Hepatocyte (in vitro differentiated cells): ENCODE measurements at regions not wholly inside any gene's neighbourhood (a gene's known extent, or its start where the extent isn't known, plus 50 kb on each side); places are given as distances from the start of the nearest gene placed in this dataset.

Source experiments
- DNase-seq: peaks from one replicate; pipeline ENCODE4 v3.0.0-alpha.2; 2016; ENCODE audit warnings: low spot score
- H2AFZ ChIP-seq: fragments of 200-600 bp; sonication (generic); 2 replicates; pipeline ENCODE4 v1.6.0; 2016; ENCODE audit warnings: antibody characterized with exemption, mild to moderate bottlenecking
- H3K27ac ChIP-seq: fragments of 200-600 bp; sonication (generic); 2 replicates; pipeline ENCODE4 v1.5.1; 2016; ENCODE audit warnings: mild to moderate bottlenecking
- H3K27me3 ChIP-seq: fragments of 200-600 bp; sonication (generic); 2 replicates; pipeline ENCODE4 v1.6.1; 2016
- H3K36me3 ChIP-seq: fragments of 200-600 bp; sonication (generic); replicated peaks from 2 replicates; pipeline ENCODE4 v1.5.1; 2016; ENCODE audit warnings: low read depth; ENCODE audit not compliant: insufficient read depth
- H3K4me1 ChIP-seq: fragments of 200-600 bp; sonication (generic); 2 replicates; pipeline ENCODE4 v1.5.1; 2016; ENCODE audit warnings: mild to moderate bottlenecking, moderate library complexity; ENCODE audit not compliant: insufficient read depth
- H3K4me2 ChIP-seq: fragments of 200-600 bp; sonication (generic); 2 replicates; pipeline ENCODE4 v1.6.0; 2016
- H3K4me3 ChIP-seq: fragments of 200-600 bp; sonication (generic); 2 replicates; pipeline ENCODE4 v1.5.1; 2016; ENCODE audit warnings: mild to moderate bottlenecking
- H3K79me2 ChIP-seq: fragments of 200-600 bp; sonication (generic); 2 replicates; pipeline ENCODE4 v1.6.0; 2017; ENCODE audit warnings: mild to moderate bottlenecking
- H3K9me2 ChIP-seq: fragments of 200-600 bp; sonication (generic); replicated peaks from 2 replicates; pipeline ENCODE4 v1.6.0; 2017; ENCODE audit warnings: mild to moderate bottlenecking; ENCODE audit not compliant: insufficient read depth
- H3K9me3 ChIP-seq: fragments of 200-600 bp; sonication (generic); 2 replicates; pipeline ENCODE4 v1.5.1; 2016; ENCODE audit warnings: low read depth, mild to moderate bottlenecking
- H4K20me1 ChIP-seq: fragments of 200-600 bp; sonication (generic); 2 replicates; pipeline ENCODE4 v1.6.0; 2016; ENCODE audit warnings: mild to moderate bottlenecking; ENCODE audit not compliant: insufficient read depth, poor library complexity, severe bottlenecking
- EZH2 ChIP-seq: fragments of 200-600 bp; sonication (generic); IDR thresholded peaks from 2 replicates; pipeline ENCODE4 v1.6.1; 2016; ENCODE audit warnings: antibody characterized with exemption, mild to moderate bottlenecking, borderline replicate concordance
- EZH2phosphoT487 ChIP-seq: fragments of 200-600 bp; sonication (generic); IDR thresholded peaks from one replicate; pipeline ENCODE4 v1.6.1; 2018; ENCODE audit warnings: antibody characterized with exemption, mild to moderate bottlenecking, low read depth, moderate library complexity; ENCODE audit not compliant: unreplicated experiment, severe bottlenecking
- WGBS: methylation state at CpG from one replicate; pipeline ENCODE4 v1.1.6; 2016; ENCODE audit warnings: low lambda C conversion rate; ENCODE audit errors: missing lambda C conversion rate; 5-methylcytosine and 5-hydroxymethylcytosine counted together
- TF ChIP-seq, protein P1 (sequence below): fragments of 200-600 bp; sonication (generic); IDR thresholded peaks from 2 replicates; pipeline ENCODE4 v1.5.1; 2016; ENCODE audit warnings: antibody characterized with exemption, mild to moderate bottlenecking; ENCODE audit not compliant: poor library complexity

DNA sequence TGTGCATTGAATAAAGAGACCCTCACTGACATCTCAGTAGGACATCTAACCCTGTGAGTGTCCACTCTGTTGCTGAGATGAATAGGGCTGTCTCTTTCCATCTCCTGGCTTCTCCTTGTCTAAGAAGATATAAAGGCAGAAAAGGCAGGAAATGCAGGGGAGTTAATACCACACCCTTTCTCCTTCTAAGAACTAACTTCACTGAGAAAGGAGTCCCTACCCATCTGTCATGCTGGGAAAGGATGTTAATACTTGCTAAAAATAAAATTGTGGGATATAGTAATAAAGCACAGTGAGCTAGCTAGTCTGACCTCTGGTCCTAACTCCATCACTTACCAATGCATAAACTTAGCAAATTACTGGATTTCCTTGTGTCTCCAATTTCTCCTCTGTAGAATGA is 213.9 kb upstream of the FIGN start:
- H3K27ac ChIP-seq, result no peak overlapping the region
- H3K36me3 ChIP-seq, result no peaks in the 10 kb centered on the region
- DNase-seq, result no peak
- TF ChIP-seq EZH2phosphoT487, result no peak
- TF ChIP-seq EZH2, result no peak
- TF ChIP-seq, protein P1, sequence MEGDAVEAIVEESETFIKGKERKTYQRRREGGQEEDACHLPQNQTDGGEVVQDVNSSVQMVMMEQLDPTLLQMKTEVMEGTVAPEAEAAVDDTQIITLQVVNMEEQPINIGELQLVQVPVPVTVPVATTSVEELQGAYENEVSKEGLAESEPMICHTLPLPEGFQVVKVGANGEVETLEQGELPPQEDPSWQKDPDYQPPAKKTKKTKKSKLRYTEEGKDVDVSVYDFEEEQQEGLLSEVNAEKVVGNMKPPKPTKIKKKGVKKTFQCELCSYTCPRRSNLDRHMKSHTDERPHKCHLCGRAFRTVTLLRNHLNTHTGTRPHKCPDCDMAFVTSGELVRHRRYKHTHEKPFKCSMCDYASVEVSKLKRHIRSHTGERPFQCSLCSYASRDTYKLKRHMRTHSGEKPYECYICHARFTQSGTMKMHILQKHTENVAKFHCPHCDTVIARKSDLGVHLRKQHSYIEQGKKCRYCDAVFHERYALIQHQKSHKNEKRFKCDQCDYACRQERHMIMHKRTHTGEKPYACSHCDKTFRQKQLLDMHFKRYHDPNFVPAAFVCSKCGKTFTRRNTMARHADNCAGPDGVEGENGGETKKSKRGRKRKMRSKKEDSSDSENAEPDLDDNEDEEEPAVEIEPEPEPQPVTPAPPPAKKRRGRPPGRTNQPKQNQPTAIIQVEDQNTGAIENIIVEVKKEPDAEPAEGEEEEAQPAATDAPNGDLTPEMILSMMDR, result no peak
- H3K4me3 ChIP-seq, result no peak overlapping the region
- no peaks in the 10 kb centered on the region for H3K27me3 ChIP-seq
- no peaks in the 10 kb centered on the region for H3K9me2 ChIP-seq
- H4K20me1 ChIP-seq, result no peaks in the 10 kb centered on the region
- no peak overlapping the region for H2AFZ ChIP-seq
- no peak overlapping the region for H3K4me2 ChIP-seq
- no peaks in the 10 kb centered on the region for H3K79me2 ChIP-seq
- no peaks in the 10 kb centered on the region for H3K4me1 ChIP-seq
- H3K9me3 ChIP-seq, result no peaks in the 10 kb centered on the region

DNA sequence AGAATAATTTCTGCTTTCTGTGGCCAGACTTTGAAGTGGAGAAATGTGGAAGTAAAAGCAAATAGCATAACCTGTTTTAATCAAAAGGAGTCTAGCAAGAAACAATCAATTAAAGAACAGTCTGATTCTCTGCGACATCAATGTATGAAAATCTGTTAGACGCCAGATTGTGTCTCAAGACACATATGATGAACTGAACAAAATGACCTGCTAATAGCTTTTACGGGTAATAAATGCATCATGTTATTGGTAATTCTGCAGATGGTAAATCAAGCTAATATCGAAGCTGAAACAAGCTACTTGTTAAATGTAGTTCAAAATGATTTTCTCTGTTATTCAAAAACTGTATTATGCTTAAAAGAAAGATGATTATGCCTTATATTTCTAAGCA is 208.5 kb upstream of the FIGN start:
- Histone ChIP-seq H3K4me1 (no peaks in the 10 kb centered on the region), H3K79me2 (no peaks in the 10 kb centered on the region), H3K36me3 (no peaks in the 10 kb centered on the region), H3K27me3 (no peaks in the 10 kb centered on the region), H3K4me3 (no peak overlapping the region), H2AFZ (no peak overlapping the region), H3K27ac (no peak overlapping the region), H3K9me2 (no peaks in the 10 kb centered on the region), H3K9me3 (no peaks in the 10 kb centered on the region), H3K4me2 (no peak overlapping the region), H4K20me1 (no peaks in the 10 kb centered on the region)
- no peak for TF ChIP-seq EZH2phosphoT487
- TF ChIP-seq, protein P1, result no peak
- TF ChIP-seq EZH2, result no peak
- DNase-seq, result no peak
- 91% methylated on average over 4 of the region's 4 CpGs for WGBS

DNA sequence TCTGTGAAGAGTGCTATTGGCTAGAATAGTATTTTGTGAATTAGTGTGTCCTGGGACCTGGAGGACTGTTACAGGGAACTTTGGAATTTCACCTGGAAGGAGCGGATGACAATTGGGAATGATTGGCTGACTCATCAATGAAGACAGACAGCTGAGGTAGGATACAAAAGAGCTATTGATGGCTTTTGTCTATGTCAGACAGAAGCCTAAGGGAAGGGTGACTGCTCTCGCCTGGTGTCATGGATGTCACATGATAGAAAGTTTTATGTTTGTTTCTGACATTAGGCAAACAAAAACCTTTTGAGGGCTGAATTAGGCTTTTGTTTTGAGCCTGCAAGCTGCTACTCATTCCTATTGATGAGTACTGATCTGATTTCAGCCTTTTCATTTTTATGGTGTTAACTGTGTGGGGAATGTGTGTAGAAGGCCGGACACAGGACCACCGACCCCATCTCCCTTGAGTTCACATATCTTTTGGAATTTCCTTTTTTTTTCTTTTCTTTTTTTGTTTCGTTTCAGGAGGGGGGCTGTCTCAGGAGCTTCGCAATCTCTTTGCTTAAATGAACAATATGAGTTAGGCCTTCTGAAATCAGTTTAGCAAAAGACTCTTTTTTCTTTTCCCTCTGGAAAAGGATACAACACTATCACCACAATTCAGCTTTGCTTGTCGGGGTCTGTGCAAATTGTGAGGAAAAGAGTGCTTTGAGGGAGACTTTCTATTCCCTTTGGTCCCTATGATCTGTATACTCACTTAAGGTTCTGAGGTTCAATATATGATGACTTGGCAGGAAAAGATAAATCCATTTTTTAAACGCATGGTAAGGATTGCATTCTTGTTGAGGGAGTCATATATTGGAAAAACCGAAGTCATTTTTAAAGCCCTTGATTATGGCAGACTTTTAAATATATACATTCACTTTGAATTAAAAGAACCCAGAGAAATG is 207.9 kb upstream of the FIGN start:
- Histone ChIP-seq H3K27me3 (no peaks in the 10 kb centered on the region), H2AFZ (no peak overlapping the region), H3K4me1 (no peaks in the 10 kb centered on the region), H3K79me2 (no peaks in the 10 kb centered on the region), H3K9me2 (no peaks in the 10 kb centered on the region), H3K4me3 (no peak overlapping the region), H3K9me3 (no peaks in the 10 kb centered on the region), H3K36me3 (no peaks in the 10 kb centered on the region), H4K20me1 (no peaks in the 10 kb centered on the region), H3K4me2 (no peak overlapping the region), H3K27ac (no peak overlapping the region)
- TF ChIP-seq EZH2 (no peak), EZH2phosphoT487 (no peak)
- TF ChIP-seq, protein P1, result no peak
- 74% methylated on average over 9 of the region's 9 CpGs for WGBS
- no peak for DNase-seq
